CD4-positive, alpha-beta T cell (primary cell): ENCODE measurements at regions not wholly inside any gene's neighbourhood (a gene's known extent, or its start where the extent isn't known, plus 50 kb on each side); places are given as distances from the start of the nearest gene placed in this dataset.

Source experiments
- ATAC-seq: fragments of 200-7000 bp; cut with Tn5 transposase; one replicate; pipeline ENCODE4 v1.10.0; 2022; ENCODE audit warnings: mild to moderate bottlenecking; ENCODE audit not compliant: poor library complexity
- CTCF ChIA-PET: fragments of 350-600 bp; sonication (Branson Sonifier 250); formaldehyde crosslinking; loops from one replicate; lab custom pipeline; 2021; ENCODE audit warnings: antibody characterized with exemption, inconsistent platforms; lab: Charles Lee
- POLR2A ChIA-PET: fragments of 350-600 bp; sonication (Branson Sonifier 250); formaldehyde crosslinking; loops from one replicate; lab custom pipeline; 2021; ENCODE audit warnings: antibody characterized with exemption, inconsistent platforms; lab: Charles Lee
- DNase-seq, 14 experiments: peaks; one replicate each; pipeline ENCODE4 v3.0.0-alpha.2; 2013 to 2020; ENCODE audit warnings: mixed read lengths in 2 of 14
- H3K27ac ChIP-seq, 2 donors: one replicate each; pipeline versions ENCODE4 v1.5.1 to v1.7.0; 2013; ENCODE audit warnings: low read length in 2 of 2, low read depth in 1 of 2, mild to moderate bottlenecking in 1 of 2
- H3K27me3 ChIP-seq, 2 experiments: 1 replicate in 1 of 2; 2 replicates in 1 of 2; pipeline versions ENCODE4 v1.6.1 to v1.7.0; 2013; ENCODE audit warnings: low read length in 2 of 2, control low read depth in 1 of 2, mild to moderate bottlenecking in 1 of 2, moderate library complexity in 1 of 2; ENCODE audit not compliant: insufficient read depth in 2 of 2, control insufficient read depth in 1 of 2
- H3K36me3 ChIP-seq: one replicate; pipeline ENCODE4 v1.6.1; 2013; ENCODE audit warnings: low read length, control low read depth; ENCODE audit not compliant: insufficient read depth
- H3K4me1 ChIP-seq: one replicate; pipeline ENCODE4 v1.6.1; 2013; ENCODE audit warnings: low read length, control low read depth; ENCODE audit not compliant: insufficient read depth
- H3K4me3 ChIP-seq: one replicate; pipeline ENCODE4 v1.5.1; 2013; ENCODE audit warnings: mild to moderate bottlenecking, low read length, moderate library complexity
- H3K9me3 ChIP-seq, 2 experiments: 1 replicate in 1 of 2; 2 replicates in 1 of 2; pipeline versions ENCODE4 v1.6.1 to v1.7.0; 2013; ENCODE audit warnings: low read length in 2 of 2, mild to moderate bottlenecking in 2 of 2, control low read depth in 1 of 2, moderate library complexity in 1 of 2; ENCODE audit not compliant: control insufficient read depth in 1 of 2, insufficient read depth in 1 of 2
- H3K27ac Mint-ChIP-seq: one replicate; pipeline ENCODE4 v1.8.0; 2020; ENCODE audit warnings: mixed read lengths
- H3K27me3 Mint-ChIP-seq: one replicate; pipeline ENCODE4 v1.8.0; 2021; ENCODE audit warnings: mixed read lengths
- H3K36me3 Mint-ChIP-seq: one replicate; pipeline ENCODE4 v1.8.0; 2021; ENCODE audit warnings: low read depth, mixed read lengths
- H3K4me1 Mint-ChIP-seq: one replicate; pipeline ENCODE4 v1.8.0; 2021; ENCODE audit warnings: low read depth, mixed read lengths
- H3K4me3 Mint-ChIP-seq: one replicate; pipeline ENCODE4 v1.8.0; 2020; ENCODE audit warnings: mild to moderate bottlenecking, mixed read lengths
- H3K9me3 Mint-ChIP-seq: one replicate; pipeline ENCODE4 v1.8.0; 2020; ENCODE audit warnings: mixed read lengths
- intact Hi-C, 2 experiments: fragments of 100-400 bp; cut with DNase I in 1 of 2; cut with micrococcal nuclease in 1 of 2; formaldehyde crosslinking; loops; one replicate each; pipeline versions ENCODE4 v1.15.1 to v1.9.0; 2023 to 2025; cut with DNase I, micrococcal nuclease
- TF ChIP-seq, protein P1 (sequence below): fragments of 200-600 bp; IDR thresholded peaks from one replicate; pipeline ENCODE4 v1.8.0; 2022; ENCODE audit warnings: antibody characterized with exemption, mild to moderate bottlenecking

DNA sequence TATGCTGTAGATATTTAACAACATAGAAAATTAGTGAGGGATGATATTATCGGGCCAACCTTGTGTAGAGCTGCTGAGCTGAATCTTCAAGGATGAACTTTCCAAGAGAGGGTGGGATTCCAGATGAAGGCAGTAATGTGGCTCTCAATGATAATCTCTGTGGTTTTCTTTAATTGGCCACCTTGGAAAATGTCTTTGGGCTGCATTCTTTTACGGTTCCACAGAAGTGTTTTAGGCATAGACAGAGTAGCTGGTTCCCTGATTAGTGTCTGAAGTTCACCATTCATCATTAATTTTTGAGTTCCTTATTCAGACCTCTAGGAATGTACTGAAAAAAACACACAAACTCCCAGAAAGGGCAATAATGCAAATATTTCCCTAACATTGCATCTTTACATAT lies 1566.9 kb upstream of the PIK3C3 start:
- H3K36me3 Mint-ChIP-seq = no peaks in the 10 kb centered on the region

DNA sequence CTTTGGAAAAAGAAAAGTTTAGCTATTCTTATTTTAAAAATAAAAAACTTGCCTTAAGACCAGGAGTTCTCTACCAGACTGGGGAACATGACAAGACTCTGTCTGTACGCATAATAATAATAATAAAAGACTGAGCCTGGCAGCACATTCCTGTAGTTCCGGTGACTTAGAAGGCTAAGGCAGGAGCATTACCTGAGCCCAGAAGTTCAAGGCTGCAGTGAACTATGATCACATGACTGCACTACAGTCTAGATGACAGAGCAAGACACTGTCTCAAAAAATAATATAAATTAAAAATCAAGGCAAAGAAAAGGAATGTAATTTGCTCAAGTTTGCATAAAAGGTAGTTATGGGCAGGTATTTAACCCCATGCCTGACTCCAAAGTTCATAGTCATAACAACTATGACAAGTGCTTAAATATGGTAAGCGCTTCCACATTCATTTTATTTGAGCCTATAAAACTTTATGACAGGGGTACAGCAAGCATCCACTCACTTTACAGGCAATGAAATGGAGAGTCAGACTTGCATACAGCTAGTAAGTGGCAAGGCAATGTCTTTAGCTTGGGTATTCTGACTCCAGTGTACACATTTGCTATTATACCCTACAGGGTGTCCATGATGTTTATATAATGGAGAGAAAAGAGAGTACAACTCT lies 1567.8 kb upstream of the PIK3C3 start:
- ATAC-seq (no peak), DNase-seq (no peak)
- Mint-ChIP-seq H3K27ac (no peak overlapping the region), H3K4me1 (no peaks in the 10 kb centered on the region), H3K4me3 (no peak overlapping the region), H3K36me3 (no peaks in the 10 kb centered on the region), H3K27me3 (no peaks in the 10 kb centered on the region), H3K9me3 (peaks cover 12% of the 10 kb centered on the region)
- Histone ChIP-seq H3K27me3 (no peaks in the 10 kb centered on the region), H3K36me3 (no peaks in the 10 kb centered on the region), H3K9me3 (peaks cover 0 to 10% of the 10 kb centered on the region in 2 experiments), H3K4me3 (no peak overlapping the region), H3K4me1 (no peaks in the 10 kb centered on the region), H3K27ac (no peak overlapping the region)
- POLR2A ChIA-PET = no interaction called here
- CTCF ChIA-PET = no interaction called here
- intact Hi-C loops = no loop called here
- TF ChIP-seq, protein P1, sequence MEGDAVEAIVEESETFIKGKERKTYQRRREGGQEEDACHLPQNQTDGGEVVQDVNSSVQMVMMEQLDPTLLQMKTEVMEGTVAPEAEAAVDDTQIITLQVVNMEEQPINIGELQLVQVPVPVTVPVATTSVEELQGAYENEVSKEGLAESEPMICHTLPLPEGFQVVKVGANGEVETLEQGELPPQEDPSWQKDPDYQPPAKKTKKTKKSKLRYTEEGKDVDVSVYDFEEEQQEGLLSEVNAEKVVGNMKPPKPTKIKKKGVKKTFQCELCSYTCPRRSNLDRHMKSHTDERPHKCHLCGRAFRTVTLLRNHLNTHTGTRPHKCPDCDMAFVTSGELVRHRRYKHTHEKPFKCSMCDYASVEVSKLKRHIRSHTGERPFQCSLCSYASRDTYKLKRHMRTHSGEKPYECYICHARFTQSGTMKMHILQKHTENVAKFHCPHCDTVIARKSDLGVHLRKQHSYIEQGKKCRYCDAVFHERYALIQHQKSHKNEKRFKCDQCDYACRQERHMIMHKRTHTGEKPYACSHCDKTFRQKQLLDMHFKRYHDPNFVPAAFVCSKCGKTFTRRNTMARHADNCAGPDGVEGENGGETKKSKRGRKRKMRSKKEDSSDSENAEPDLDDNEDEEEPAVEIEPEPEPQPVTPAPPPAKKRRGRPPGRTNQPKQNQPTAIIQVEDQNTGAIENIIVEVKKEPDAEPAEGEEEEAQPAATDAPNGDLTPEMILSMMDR = no peak

More for the DNA sequence above, 1566.9 kb upstream of the PIK3C3 start:
- intact Hi-C loops = no loop called here
- Histone ChIP-seq H3K27me3 (no peaks in the 10 kb centered on the region), H3K9me3 (peaks cover 0 to 13% of the 10 kb centered on the region in 2 experiments), H3K36me3 (no peaks in the 10 kb centered on the region), H3K4me3 (no peak overlapping the region), H3K27ac (no peak overlapping the region), H3K4me1 (no peaks in the 10 kb centered on the region)
- DNase-seq = no peak
- Mint-ChIP-seq H3K9me3 (peaks cover 10% of the 10 kb centered on the region), H3K27ac (no peak overlapping the region), H3K27me3 (no peaks in the 10 kb centered on the region), H3K4me1 (no peaks in the 10 kb centered on the region), H3K4me3 (no peak overlapping the region)
- TF ChIP-seq, protein P1 = no peak
- no peak for ATAC-seq
- ChIA-PET CTCF (no interaction called here), POLR2A (no interaction called here)

DNA sequence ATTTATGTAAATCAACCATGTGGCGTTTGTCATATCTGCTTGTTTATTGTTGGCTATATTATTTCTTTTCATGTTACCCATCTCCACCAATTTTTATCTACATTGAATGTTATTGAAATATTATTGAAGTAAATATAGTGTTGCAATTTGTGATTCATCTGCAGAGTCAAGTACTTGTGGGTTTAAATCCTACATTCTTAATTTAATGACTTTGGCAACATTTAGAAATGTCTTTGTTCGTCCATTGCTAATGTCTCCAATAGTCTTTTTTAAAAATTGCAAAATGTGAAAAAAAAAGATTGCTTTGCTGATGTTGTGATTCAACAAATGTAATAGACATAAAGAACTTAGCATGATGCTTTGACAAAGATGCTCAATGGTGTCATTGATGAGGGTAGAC lies 1572.8 kb upstream of the PIK3C3 start:
- Mint-ChIP-seq H3K4me1 (no peaks in the 10 kb centered on the region), H3K4me3 (no peak overlapping the region), H3K9me3 (peaks cover 8% of the 10 kb centered on the region), H3K27ac (no peak overlapping the region), H3K36me3 (no peaks in the 10 kb centered on the region), H3K27me3 (no peaks in the 10 kb centered on the region)
- Histone ChIP-seq H3K4me3 (no peak overlapping the region), H3K27me3 (no peaks in the 10 kb centered on the region), H3K36me3 (no peaks in the 10 kb centered on the region), H3K9me3 (peaks cover 0 to 4% of the 10 kb centered on the region in 2 experiments), H3K27ac (no peak overlapping the region), H3K4me1 (no peaks in the 10 kb centered on the region)
- intact Hi-C loops = no loop called here
- CTCF ChIA-PET = no interaction called here
- POLR2A ChIA-PET = no interaction called here
- ATAC-seq = no peak
- no peak for DNase-seq
- TF ChIP-seq, protein P1 = no peak
